Stimulated activated CD4-positive, alpha-beta T cell treated with anti-CD3 and anti-CD28 coated beads, Interleukin-1b, Interleukin-23, amount 100 ng/mL, for 1 hour (primary cell): ENCODE measurements at regions not wholly inside any gene's neighbourhood (a gene's known extent, or its start where the extent isn't known, plus 50 kb on each side); places are given as distances from the start of the nearest gene placed in this dataset.

Source experiments
- DNase-seq, 2 donors: peaks; one replicate each; pipeline ENCODE4 v3.0.0-alpha.2; 2020; ENCODE audit warnings: low read depth in 2 of 2

- no peak for DNase-seq
Observed at GRCh38 chr20:57877131-57877824, 167.5 kb upstream of the PMEPA1 start.

- no peak for DNase-seq
Observed at GRCh38 chr20:57876163-57876562, 166.3 kb upstream of the PMEPA1 start.

GRCh38 chr20:57874141-57874540 is 164.3 kb upstream of the PMEPA1 start:
- no peak for DNase-seq

- DNase-seq: no peak
Observed at GRCh38 chr20:57872816-57873409, 163.1 kb upstream of the PMEPA1 start.

- no peak for DNase-seq
Observed at GRCh38 chr20:57871237-57871632, 161.4 kb upstream of the PMEPA1 start.

- DNase-seq: no peak
Observed at GRCh38 chr20:57870597-57871236, 160.9 kb upstream of the PMEPA1 start.

- no peak for DNase-seq
Observed at GRCh38 chr20:57869951-57870315, 160.1 kb upstream of the PMEPA1 start.

- no peak for DNase-seq
Observed at GRCh38 chr20:57869291-57869950, 159.6 kb upstream of the PMEPA1 start.

- DNase-seq: no peak
Observed at GRCh38 chr20:57868310-57868709, 158.5 kb upstream of the PMEPA1 start.

GRCh38 chr20:57867807-57868206 is 158.0 kb upstream of the PMEPA1 start:
- no peak for DNase-seq

GRCh38 chr20:57867181-57867803 is 157.5 kb upstream of the PMEPA1 start:
- DNase-seq: no peak

GRCh38 chr20:57866250-57867106 is 156.7 kb upstream of the PMEPA1 start:
- DNase-seq: no peak

GRCh38 chr20:57865266-57865665 is 155.5 kb upstream of the PMEPA1 start:
- DNase-seq: no peak

- no peak for DNase-seq
Observed at GRCh38 chr20:57860576-57860975, 150.8 kb upstream of the PMEPA1 start.

- no peak for DNase-seq
Observed at GRCh38 chr20:57857969-57858368, 148.2 kb upstream of the PMEPA1 start.

- no peak for DNase-seq
Observed at GRCh38 chr20:57857118-57857517, 147.3 kb upstream of the PMEPA1 start.

GRCh38 chr20:57856658-57857057 is 146.8 kb upstream of the PMEPA1 start:
- no peak for DNase-seq

- DNase-seq: no peak
Observed at GRCh38 chr20:57851796-57852195, 142.0 kb upstream of the PMEPA1 start.

- no peak for DNase-seq
Observed at GRCh38 chr20:57851025-57851682, 141.3 kb upstream of the PMEPA1 start.

- no peak for DNase-seq
Observed at GRCh38 chr20:57849521-57850215, 139.9 kb upstream of the PMEPA1 start.
